ENCODE measurements at regions not wholly inside any gene's neighbourhood (a gene's known extent, or its start where the extent isn't known, plus 50 kb on each side); places are given as distances from the start of the nearest gene placed in this dataset.

DNA sequence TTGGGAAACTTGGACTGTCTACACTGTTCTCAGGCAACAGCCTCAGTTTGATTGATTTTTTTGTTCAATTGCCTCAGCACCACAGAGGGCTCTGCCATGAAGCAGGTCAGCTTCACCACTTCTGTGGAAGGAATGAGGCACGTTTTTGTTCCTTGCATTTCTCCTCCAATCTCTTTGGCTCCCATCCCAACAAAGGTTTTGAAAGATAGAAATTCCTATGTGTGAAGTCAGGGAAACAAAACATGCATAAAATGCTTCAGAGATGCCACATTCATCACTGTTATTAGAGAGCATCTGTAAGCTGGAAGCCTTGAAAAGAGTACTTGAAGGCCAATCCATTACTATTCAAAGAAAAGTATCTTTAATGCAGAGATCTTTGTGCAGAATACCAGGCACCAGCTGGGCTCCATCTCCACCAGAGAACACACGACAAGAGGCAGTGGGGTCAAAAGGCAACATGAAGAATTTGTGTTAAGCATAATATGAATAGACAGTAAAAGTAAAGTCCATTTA is 249.1 kb upstream of the LYZL1 start:
- TF ChIP-seq, protein P1, sequence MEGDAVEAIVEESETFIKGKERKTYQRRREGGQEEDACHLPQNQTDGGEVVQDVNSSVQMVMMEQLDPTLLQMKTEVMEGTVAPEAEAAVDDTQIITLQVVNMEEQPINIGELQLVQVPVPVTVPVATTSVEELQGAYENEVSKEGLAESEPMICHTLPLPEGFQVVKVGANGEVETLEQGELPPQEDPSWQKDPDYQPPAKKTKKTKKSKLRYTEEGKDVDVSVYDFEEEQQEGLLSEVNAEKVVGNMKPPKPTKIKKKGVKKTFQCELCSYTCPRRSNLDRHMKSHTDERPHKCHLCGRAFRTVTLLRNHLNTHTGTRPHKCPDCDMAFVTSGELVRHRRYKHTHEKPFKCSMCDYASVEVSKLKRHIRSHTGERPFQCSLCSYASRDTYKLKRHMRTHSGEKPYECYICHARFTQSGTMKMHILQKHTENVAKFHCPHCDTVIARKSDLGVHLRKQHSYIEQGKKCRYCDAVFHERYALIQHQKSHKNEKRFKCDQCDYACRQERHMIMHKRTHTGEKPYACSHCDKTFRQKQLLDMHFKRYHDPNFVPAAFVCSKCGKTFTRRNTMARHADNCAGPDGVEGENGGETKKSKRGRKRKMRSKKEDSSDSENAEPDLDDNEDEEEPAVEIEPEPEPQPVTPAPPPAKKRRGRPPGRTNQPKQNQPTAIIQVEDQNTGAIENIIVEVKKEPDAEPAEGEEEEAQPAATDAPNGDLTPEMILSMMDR (IDR thresholded peaks at IDR 0.05; ENCODE audit: insufficient read depth, low read length, poor library complexity, severe bottlenecking) = no peak
- no peak for DNase-seq (ENCODE audit: extremely low read depth, insufficient read length)

DNA sequence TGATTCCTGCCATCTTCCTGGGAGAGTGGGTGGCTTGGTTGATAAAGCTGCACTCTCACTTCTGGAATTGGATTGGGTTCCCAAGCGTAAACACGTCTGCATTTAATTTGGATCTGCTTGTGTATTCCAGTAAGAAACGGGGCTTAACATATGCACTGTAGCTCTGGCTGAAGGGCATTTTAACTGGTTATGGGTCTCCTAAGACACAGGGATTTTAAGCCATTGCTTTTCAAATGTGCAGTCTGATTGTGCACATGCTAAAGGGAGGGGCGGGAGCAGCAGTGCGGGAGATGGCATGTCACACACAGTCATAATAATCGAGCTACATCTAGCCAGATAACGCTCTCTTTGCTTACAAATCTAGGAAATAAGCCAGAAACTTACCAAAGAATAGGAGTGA is 247.3 kb upstream of the LYZL1 start:
- DNase-seq (ENCODE audit: extremely low read depth, insufficient read length) = no peak
- TF ChIP-seq, protein P1 (IDR thresholded peaks at IDR 0.05; ENCODE audit: insufficient read depth, low read length, poor library complexity, severe bottlenecking) = no peak
- no peaks in the 10 kb centered on the region for H3K27me3 ChIP-seq (replicated peaks; ENCODE audit: control insufficient read depth, insufficient read depth, low read length)
- H3K36me3 ChIP-seq (ENCODE audit: control insufficient read depth, insufficient read depth, low read length) = no peaks in the 10 kb centered on the region
- no peak overlapping the region for H3K4me3 ChIP-seq (replicated peaks; ENCODE audit: low read depth, low read length)

More for the DNA sequence above, 249.1 kb upstream of the LYZL1 start:
- Histone ChIP-seq H3K27me3 (replicated peaks; ENCODE audit: control insufficient read depth, insufficient read depth, low read length) (no peaks in the 10 kb centered on the region), H3K36me3 (ENCODE audit: control insufficient read depth, insufficient read depth, low read length) (no peaks in the 10 kb centered on the region), H3K4me3 (replicated peaks; ENCODE audit: low read depth, low read length) (no peak overlapping the region)

DNA sequence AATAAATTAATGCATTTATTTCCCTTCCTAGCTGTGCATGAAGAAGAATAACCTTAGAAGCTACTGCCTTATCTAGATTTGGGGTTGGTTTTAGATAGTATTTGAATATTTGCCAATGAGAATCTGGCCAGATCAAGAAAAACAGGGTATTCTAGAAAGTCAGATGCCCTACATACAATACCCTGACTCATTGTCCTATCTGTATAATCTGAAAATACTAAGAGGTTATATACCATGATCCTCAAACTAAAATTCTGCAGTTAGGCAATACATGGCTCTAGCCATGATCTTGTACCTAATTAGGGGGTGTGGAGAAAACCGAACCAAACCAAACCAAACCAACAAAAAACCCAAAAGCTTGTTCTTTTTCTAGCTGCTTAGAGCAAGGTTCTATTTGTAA is 240.4 kb upstream of the LYZL1 start:
- TF ChIP-seq, protein P1 (IDR thresholded peaks at IDR 0.05; ENCODE audit: insufficient read depth, low read length, poor library complexity, severe bottlenecking) = no peak
- Histone ChIP-seq H3K27me3 (replicated peaks; ENCODE audit: control insufficient read depth, insufficient read depth, low read length) (no peaks in the 10 kb centered on the region), H3K36me3 (ENCODE audit: control insufficient read depth, insufficient read depth, low read length) (no peaks in the 10 kb centered on the region), H3K4me3 (replicated peaks; ENCODE audit: low read depth, low read length) (no peak overlapping the region)
- no peak for DNase-seq (ENCODE audit: extremely low read depth, insufficient read length)

DNA sequence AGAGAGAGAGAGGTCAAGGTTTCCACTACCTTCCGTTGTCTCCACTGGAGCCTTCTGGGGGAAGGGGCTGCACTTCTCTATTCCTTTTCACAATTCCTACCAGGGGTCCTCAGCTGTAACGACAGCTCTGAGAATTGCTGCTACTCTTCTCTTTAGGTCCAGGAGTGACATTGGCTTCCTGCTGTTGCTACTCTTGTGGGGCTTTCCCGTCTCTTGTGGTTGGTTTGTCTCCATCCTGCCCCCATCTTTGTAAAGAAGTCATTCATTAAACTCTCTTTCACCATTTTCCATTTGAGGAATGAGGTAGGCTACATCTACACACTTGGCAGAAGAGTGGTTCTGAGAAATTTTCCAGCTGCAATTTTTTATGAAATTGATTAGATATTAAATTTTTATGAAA is 238.8 kb upstream of the LYZL1 start:
- TF ChIP-seq, protein P1 (IDR thresholded peaks at IDR 0.05; ENCODE audit: insufficient read depth, low read length, poor library complexity, severe bottlenecking) = no peak
- H3K4me3 ChIP-seq (replicated peaks; ENCODE audit: low read depth, low read length) = no peak overlapping the region
- H3K27me3 ChIP-seq (replicated peaks; ENCODE audit: control insufficient read depth, insufficient read depth, low read length) = no peaks in the 10 kb centered on the region
- no peak for DNase-seq (ENCODE audit: extremely low read depth, insufficient read length)
- no peaks in the 10 kb centered on the region for H3K36me3 ChIP-seq (ENCODE audit: control insufficient read depth, insufficient read depth, low read length)

DNA sequence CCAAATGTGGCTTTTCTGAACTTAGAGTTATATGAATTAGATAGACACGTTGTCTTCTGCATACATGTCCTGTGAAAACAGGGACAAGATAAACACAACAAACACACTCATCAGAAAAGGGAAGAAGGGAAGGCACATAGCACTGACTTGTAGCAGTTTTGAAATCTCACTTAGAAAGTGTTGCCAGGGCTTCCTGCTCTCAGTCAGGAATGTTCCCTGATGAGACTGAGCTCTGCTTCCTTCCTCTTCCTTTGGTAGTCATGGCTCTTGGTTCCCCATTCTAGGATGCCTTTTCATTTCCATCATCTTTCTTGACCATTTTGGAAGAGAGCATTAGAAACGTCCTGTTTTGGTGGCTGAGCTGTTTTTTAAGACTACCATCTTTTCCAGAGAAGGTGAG is 233.8 kb upstream of the LYZL1 start:
- TF ChIP-seq, protein P1 (IDR thresholded peaks at IDR 0.05; ENCODE audit: insufficient read depth, low read length, poor library complexity, severe bottlenecking) = no peak
- DNase-seq (ENCODE audit: extremely low read depth, insufficient read length) = no peak
- no peaks in the 10 kb centered on the region for H3K27me3 ChIP-seq (replicated peaks; ENCODE audit: control insufficient read depth, insufficient read depth, low read length)

DNA sequence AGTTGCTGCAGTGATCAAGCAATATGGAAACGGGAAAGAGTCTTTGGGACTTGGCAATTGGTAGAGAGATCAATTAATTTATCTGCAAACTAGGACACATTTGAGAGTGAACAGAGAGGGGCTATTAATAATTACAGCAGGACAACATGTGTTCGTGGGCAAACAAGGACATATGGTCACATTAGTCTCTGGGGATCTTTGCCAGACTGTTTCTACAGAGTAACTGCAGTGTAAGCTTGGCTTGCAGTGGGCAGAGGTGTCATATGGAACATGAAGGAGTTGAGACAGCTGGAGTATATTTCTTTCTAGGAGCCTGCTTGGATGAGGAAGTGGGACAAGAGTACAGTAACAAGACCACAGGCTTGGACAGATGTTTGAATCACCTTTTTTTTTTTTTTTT is 232.1 kb upstream of the LYZL1 start:
- Histone ChIP-seq H3K4me3 (replicated peaks; ENCODE audit: low read depth, low read length) (no peak overlapping the region), H3K36me3 (ENCODE audit: control insufficient read depth, insufficient read depth, low read length) (no peaks in the 10 kb centered on the region), H3K27me3 (replicated peaks; ENCODE audit: control insufficient read depth, insufficient read depth, low read length) (no peaks in the 10 kb centered on the region)
- TF ChIP-seq, protein P1 (IDR thresholded peaks at IDR 0.05; ENCODE audit: insufficient read depth, low read length, poor library complexity, severe bottlenecking) = no peak
- DNase-seq (ENCODE audit: extremely low read depth, insufficient read length) = no peak

More for the DNA sequence above, 233.8 kb upstream of the LYZL1 start:
- no peak overlapping the region for H3K4me3 ChIP-seq (replicated peaks; ENCODE audit: low read depth, low read length)
- no peaks in the 10 kb centered on the region for H3K36me3 ChIP-seq (ENCODE audit: control insufficient read depth, insufficient read depth, low read length)

Data from GM06990 (cell line).